HG03521 (cell line): ENCODE measurements at regions not wholly inside any gene's neighbourhood (a gene's known extent, or its start where the extent isn't known, plus 50 kb on each side); places are given as distances from the start of the nearest gene placed in this dataset.
A peak's percentile ranks its signal among the peaks of the same experiment; 100 is the strongest.

Experiments
- ATAC-seq: cut with Tn5 transposase; IDR thresholded peaks from one replicate; pipeline ENCODE4 v1.9.1; 2021; ENCODE audit warnings: mild to moderate bottlenecking, moderate library complexity; ENCODE audit not compliant: unreplicated experiment

GRCh38 chr7:32428546-32428945 lies 61.6 kb downstream of the LSM5 start:
- ATAC-seq: no peak

DNA sequence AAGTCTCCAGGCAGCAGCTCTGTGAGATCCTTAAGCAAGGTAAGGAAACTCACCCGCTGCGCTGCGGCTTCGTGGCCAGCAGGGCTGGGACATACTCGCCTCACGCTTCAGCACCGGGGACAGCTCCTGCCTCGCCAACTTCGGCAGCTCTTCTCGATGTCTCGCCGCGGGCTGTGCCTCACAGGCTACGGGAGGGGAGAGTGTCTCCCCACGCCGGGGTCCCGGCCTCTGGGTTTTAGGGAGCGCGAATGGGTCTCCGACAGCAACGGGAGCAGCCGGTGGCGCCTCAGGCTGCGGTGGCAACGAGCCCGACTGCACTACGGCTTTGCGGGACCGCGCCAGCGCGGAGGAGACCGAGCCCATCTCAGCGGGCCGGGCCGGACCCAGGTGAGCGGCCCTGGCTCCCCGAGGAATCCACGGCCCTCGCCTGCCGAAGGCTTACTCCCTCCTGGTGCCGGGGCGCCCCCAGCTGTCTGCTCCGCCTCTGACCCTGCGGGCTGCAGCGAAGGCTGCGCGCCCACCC lies 62.4 kb downstream of the LSM5 start:
- peak; percentile 88 for ATAC-seq

GRCh38 chr7:32416846-32417245 lies 73.3 kb downstream of the LSM5 start:
- no peak for ATAC-seq

DNA sequence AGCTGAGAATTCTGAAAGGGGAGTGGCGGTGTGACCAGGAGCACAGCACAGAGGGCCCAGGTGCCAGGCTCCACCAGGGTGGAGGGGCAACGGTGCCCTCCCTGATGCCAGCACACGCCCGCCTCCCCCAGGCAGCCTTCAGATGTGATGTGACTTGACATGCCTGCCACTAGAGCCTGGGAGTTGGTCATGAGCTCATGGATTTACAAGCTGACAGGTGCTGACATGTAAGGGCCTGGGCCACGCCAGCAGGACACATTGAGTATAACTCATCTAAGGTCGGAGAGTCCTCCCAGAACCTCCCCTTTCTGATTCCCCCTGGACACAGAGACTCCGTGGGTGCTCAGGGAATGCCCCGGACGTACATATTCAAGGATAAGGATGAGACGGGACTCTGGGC lies 74.2 kb downstream of the LSM5 start:
- ATAC-seq: no peak

- no peak for ATAC-seq
Observed at GRCh38 chr7:32415519-32415918, 74.7 kb downstream of the LSM5 start.

- no peak for ATAC-seq
Observed at GRCh38 chr7:32412471-32412870, 77.7 kb downstream of the LSM5 start.

DNA sequence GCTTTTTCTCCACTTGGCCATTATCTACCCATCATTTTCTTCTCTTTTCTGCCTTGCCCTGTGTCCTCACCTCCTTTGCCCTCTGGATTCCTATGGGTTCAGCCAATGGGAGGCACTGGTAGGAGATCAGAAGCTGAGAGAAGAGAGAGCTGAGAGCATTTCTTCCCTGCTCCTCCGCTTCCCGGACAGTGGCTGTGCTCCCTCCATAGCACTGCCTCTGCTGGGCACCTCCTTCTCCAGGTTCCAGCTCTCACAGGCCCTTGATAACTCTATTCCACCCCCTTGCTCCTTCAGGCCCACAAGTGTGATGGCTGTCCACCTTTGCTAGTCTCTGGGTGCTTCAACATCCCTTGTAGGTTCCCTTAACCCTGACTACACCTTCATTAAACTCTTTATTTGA lies 79.6 kb downstream of the LSM5 start:
- no peak for ATAC-seq

- ATAC-seq: no peak
Observed at GRCh38 chr7:32406386-32406785, 83.8 kb downstream of the LSM5 start.

DNA sequence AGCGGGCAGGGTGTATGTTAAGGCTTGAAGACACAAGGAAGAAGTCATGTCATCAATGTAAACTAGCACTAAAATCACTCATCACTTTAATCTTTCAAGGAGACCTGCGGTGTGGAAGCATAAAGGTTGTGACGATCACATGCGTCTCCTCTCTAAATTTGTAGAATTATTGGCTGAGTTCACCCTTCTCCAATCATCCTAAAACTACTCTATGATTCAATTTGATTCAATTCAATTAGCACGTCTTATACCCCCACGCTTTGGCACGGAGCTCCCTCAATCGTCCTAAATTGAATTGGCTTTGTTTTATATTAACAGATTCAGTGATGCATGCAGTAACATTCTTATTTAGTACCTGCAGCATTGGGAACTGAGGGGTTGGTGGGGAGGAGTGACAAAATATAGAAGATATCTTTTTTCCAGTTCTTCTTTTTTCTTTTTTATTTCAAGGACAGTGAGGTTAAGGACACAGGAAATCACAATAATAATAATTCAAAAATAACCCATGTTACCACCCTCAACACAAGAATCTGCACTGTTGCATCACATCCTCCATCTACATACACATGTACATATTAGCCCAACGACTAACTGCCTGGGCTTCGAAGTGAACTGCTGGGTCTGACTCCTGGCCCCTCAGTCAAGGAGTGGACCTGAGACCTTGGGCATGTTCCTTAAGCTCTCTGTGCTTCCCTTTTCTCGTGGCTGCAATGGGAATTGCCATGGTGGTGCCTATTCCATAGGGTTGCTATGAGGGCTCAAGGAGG lies 86.5 kb downstream of the LSM5 start:
- ATAC-seq: no peak

DNA sequence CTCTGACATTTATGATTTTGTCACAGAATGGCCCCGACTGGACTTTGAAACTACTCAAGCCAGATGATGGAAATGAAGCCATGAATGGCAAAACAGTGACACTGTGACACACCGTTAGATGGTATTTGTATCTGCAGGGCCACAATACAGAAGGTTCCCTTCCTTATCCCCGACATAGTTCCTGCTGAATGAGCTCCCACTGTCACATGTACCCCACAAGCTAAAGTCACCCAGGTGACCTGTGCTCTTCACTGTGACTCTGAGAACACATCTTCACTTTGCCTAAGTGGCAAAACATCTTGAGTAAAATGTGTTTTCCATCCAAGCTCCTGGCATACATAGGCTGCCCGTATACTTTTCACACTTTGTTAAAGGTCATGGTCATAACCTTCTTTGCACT lies 89.5 kb downstream of the LSM5 start:
- ATAC-seq: no peak

GRCh38 chr7:32399311-32399710 lies 90.9 kb downstream of the LSM5 start:
- ATAC-seq: no peak

DNA sequence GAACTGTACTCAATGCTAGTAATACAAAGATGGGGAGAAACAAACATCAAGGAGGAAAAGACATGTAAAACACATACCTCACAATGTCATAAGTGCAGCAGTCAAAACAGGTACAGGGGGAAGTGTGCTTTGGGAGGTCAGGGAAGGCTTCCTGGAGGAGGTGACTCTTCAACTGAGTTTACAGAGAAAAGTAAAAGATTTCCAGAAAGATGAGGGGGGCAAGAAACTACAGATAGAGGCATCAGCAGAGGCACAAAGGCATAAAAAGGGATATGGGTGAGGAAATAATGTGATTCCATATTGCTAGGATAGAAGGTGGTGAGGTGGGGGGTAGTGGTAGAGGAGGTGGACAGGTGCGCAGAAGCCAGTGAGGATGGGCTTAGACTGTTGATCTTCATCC lies 95.0 kb downstream of the LSM5 start:
- ATAC-seq: no peak

DNA sequence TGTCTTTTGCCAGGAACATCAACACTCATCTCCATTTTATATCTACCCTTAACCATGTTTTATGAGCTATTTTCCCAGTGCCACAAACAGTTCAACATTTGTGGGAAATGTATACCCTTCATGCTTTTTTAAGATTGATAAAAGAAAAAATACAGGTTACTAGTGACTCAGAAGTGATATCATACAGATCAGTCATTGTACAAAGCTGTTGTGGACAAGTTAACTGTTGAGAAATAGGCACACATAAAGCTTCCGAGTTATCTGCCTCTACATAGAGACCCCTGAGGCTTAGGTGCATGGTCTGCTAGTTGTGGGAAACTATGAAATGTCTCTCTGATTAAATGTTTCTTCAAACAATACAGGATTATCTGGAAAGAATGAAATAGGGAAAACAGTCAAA lies 96.3 kb downstream of the LSM5 start:
- no peak for ATAC-seq

DNA sequence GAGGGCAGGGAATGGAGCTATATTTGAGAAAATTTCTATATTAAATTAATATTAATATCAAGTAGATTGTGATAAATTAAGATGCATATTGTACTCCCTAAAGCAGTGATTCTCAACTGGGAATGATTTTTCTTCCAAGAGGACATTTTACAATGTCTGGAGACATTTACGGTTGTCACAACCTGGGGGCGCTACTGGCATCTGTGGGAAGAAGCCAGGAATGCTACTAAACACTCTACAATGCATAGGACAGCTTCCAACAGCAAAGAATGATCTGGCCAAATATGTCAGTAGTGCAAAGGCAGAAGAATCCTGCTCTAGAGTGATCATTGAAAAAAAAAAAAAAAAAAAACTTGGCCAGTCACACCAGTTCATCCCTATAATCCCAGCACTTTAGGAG lies 100.0 kb downstream of the LSM5 start:
- no peak for ATAC-seq

DNA sequence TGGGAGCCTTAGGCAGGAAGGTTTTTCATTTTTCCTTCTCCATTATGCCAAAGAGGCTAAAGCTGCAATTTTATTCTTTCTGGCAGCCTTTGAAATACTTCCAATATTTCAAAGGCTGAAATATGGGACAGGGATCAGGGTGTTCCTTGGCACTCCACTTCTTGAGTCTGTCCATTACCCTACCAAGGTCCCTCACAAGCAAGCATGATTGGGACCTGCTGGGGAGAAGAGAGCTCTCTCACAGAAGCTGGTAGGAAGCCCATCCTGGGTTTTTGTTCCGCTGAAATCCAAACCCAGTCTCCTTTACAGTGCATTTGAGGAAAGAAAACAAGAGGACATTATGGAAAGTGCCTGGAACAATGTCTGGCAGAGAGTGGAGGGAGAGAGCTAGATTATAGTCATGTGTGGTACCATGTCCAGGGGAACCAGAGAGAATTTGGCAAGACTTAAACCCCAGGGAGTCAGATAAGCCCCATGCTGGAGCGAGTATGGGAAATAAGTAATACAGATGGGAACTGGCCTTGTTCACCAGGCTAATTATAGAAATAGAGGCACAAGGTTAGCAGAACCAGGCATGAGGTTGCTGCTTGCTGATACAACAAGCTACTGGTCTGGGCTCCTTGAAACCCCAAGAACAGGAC lies 104.7 kb downstream of the LSM5 start:
- ATAC-seq: no peak

DNA sequence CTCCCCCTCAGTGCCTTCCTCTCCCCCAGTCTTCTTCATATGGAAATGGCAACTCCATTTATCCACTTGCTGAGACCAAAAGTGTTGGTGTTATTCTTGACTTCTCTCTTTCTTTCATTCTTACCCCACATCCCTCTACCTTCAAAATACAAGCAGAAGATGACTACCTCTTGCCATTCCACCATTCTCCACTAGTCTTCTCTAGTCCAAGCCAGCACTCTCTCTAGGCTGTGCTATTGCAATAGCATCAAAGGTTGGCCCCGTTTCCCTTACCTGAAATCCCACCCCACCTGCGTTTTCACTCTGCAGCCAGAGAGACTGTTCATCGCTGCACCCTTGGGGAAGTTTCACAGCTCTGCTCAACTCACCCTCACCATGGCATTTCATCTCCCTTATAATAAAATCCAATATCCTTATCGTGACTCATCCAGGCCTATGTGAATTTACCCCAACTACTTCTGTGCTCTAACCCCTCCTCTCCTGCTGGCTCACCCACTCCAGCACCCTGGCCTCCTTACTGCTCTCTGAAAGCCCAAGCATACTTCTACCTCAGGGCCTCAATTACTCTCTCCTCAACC lies 109.1 kb downstream of the LSM5 start:
- no peak for ATAC-seq

DNA sequence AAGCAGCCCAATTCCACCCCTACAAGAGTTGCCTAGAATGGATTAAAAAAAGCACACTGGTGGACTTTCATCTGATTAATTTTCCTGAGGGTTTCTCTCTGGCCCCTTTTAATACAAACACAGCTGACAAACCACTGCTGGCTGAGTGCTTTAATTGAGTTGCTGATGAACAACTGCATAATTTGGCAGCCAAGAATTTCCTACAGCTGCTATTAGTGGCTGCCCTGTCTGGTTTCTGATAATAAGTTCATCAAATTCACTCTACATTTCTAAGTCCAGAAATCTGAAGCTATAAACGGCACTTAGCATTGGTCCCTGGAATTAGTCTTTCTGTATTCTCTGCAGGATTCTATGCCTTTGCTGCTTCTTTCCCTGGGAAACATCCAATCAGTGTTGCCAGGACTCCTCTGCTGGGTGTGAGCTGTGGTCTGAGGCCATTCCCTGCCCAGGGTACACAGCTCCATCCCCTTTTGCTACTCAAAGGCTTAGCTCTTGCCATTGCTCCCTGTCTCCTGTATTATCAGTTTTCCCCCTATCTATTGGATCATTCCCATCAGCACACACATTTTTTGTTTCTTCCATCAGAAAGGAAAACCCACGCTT lies 110.6 kb downstream of the LSM5 start:
- ATAC-seq: no peak

DNA sequence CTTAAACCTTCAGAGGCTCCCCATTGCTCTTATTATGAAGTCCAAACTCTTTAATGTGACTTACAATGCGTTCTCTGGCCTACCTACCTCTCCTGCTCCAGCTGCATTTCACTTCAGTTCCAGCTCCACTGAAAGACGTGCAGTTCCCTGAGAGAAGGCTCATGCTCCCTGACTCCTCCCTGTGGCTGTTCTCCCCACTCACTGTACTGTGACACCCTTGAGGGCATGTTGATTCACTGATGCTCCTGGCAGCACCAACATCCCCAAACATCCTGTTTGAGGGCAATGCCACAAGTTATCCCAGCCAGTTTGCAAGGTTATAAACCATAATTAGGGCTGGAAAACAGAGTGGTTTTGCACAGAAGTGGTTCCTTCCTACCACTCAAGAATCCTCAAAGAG lies 111.2 kb downstream of the LSM5 start:
- ATAC-seq: no peak

DNA sequence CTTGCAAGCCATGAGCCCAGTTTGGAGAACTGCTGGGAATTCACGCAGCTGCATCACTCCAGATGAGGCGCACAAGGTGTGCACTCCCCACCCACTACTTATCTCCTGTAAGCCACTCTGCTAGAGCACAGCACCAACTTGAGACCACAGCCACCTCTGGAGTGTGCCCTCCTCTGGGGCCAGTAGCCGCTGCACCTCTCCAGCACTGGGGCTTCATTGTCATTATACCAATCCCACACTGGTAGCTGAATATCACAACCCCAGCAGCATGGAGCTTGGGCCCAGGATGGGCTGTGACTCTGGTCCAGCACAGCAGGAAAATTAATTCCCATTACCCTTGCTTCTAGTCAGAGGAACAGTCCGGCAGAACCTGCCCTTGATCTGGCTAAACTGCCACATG lies 125.6 kb downstream of the LSM5 start:
- ATAC-seq: no peak

DNA sequence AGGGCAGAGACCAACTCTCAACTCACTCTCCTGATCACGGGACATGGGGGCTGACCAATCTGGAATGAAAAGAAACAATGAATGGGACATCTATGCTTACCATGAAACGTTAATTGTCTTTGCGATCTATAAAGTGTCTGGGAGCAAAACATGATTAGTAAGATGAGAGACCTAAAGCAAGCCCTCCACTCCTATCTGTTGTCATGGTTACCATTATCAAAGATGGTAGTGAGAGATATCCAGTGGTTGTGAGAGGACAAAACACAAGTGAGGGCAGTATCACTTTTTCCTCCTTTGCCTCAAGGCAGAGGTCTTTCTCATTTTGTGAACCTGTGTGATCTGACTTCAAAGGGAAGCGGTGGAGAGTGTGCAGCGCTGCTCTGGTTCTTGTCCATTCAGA lies 130.1 kb downstream of the LSM5 start:
- ATAC-seq: no peak

GRCh38 chr7:32357535-32358277 lies 132.5 kb downstream of the LSM5 start:
- no peak for ATAC-seq
